Epidermal melanocyte (primary cell): ENCODE measurements at regions not wholly inside any gene's neighbourhood (a gene's known extent, or its start where the extent isn't known, plus 50 kb on each side); places are given as distances from the start of the nearest gene placed in this dataset.
"Not testable (repeated sequence)": the region's sequence is repeated elsewhere in the genome, so short reads cannot be mapped to it uniquely, and the experiment has no call there.

Experiments used
- DNase-seq: peaks from one replicate; pipeline ENCODE4 v3.0.0; 2011; ENCODE audit warnings: low spot score; ENCODE audit not compliant: insufficient read length

DNA sequence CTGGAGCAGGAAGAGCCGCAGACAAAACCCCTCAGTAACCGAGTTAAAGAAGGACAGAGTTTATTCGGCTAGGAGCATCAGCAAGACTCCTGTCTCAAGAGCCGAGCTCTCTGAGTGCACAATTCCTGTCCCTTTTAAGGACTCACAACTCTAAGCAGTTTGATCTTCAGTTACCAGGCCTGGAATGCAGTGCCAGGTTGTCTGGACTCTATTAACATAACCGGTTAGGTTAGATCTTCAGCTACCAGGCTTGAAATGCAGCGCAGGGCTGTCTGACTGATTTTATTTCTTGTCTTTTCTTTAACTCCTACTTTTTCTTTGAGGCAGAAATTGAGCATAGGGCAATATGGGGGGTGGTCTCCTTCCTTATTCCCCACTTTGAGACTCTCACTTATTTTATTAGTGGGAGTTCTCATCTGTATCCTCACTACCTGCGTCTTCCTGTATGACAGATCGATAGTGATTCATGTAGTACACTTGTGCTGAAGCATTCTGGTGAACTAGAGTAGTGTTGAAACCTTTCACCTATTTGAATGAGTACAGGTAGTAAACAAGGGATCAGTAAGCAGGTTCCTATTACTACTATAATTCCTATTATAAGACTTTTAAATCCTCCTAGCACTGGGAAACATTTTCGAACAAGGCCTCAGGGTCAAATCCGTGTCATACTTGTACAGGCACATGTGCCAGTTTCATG lies 325.0 kb downstream of the CGGBP1 start:
- no peak for DNase-seq

DNA sequence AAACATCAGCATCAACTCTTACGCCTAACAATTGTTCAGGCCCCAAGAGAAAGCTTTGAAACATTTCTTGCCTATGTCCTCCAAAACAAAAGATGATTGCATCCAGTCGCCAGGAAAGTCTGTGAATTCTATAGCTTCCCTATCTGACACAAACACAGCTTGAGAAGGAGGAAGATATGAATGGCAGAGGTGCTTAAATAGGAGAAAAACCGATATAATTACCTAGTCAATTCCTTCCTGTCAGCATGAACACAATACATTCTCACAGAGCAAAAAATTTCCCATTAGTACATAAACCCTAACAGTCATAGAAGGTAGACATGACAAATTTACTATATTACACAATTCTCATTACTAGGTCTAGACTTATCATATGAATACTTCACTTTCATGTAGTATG lies 326.5 kb downstream of the CGGBP1 start:
- DNase-seq: no peak

DNA sequence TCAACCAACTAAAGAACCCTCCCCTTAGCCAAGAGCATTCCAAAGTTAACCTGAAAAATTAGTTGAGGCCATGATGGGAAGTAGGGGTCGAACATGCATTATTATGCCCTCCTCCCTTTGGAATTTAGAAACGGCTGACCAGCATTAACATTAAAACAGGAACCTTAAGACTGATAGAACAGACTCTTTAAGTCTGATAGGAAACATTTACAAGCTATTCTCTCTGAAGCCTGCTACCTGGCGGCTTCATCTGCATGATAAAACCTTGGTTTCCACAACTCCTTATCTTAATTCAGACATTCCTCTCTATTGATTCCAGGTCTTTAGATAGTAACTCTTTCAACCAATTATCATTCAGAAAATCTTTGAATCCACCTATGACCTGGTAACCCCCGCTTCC lies 331.0 kb downstream of the CGGBP1 start:
- no peak for DNase-seq

DNA sequence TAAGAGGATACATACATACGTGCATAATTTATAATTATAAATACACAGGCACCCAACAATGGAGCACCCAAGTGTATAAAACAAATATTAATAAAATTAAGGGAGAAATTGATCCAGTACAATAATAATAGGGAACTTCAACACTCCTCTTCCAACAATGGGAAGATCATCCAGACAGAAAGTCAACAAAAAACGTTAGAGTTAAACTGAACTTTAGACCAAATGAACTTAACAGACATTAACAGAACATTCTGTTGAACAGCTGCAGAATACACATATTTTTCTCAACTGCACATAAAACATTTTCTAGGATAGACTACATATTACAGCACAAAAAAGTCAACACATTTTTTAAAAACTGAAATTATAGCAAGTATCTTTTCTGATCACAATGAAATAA lies 339.7 kb downstream of the CGGBP1 start:
- no peak for DNase-seq

DNA sequence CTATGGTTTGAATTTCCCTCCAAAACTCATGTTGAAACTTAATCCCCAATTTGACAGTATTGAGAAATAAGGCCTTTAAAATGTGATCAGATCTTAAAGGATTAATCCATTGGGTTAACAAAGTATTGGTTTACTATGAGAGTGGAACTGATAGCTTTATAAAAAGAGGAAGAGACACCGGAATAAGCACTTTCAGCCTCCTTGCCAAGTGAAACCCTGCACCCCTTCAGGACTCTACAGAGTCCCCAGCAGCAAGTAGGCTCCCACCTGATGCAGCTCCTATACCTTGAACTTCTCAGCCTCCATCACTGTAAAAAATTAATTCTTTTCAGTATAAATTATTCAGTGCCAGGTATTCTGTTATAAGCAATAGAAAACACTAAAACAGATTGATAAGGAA lies 348.3 kb downstream of the CGGBP1 start:
- DNase-seq: no peak

GRCh38 chr3:87710028-87710427 lies 348.8 kb downstream of the CGGBP1 start:
- no peak for DNase-seq

- DNase-seq: no peak
These were observed 352.6 kb downstream of the CGGBP1 start for GRCh38 chr3:87706176-87706575.

GRCh38 chr3:87702600-87702999 lies 356.2 kb downstream of the CGGBP1 start:
- no peak for DNase-seq

GRCh38 chr3:87696124-87697013 lies 362.4 kb downstream of the CGGBP1 start:
- no peak for DNase-seq

DNA sequence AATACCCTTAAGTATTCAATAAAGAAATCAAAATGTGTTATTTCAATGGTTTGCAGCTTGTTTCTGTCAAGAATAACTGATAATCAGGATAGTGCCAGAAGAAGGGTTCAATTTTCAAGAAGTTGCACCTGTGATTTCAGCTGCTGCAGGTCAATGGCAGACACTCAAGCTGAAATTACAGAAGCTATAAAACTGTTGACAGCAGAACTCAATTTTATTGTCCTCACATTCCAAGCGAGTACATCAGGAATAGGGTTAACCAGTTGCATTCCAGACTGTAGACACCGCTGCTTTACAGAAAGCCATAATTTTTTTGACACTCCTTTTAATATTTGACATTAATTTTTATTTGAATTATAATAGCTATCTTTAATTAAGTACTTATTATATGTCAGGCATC lies 364.1 kb downstream of the CGGBP1 start:
- no peak for DNase-seq

- no peak for DNase-seq
These were observed 367.7 kb downstream of the CGGBP1 start for GRCh38 chr3:87691109-87691508.

DNA sequence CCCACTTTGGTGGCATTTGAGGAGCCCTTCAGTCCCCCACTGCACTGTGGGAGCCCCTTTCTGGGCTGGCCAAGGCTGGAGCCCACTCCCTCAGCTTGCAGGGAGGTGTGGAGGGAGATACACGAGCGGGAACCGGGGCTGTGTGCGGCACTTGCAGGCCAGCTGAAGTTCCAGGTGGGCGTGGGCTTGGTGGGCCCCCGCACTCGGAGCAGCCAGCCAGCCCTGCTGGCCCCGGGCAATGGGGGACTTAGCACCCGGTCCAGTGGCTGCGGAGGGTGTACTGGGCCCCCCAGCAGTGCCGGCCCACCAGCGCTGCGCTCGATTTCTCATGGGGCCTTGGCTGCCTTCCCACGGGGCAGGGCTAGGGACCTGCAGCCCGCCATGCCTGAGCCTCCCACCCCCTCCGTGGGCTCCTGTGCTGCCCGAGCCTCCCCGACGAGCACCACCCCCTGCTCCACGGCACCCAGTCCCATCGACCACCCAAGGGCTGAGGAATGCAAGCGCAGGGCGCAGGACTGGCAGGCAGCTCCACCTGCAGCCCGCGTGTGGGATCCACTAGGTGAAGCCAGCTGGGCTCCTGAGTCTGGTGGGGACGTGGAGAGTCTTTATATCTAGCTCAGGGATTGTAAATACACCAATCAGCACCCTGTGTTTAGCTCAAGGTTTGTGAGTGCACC lies 379.7 kb downstream of the CGGBP1 start:
- DNase-seq: not testable (repeated sequence)

DNA sequence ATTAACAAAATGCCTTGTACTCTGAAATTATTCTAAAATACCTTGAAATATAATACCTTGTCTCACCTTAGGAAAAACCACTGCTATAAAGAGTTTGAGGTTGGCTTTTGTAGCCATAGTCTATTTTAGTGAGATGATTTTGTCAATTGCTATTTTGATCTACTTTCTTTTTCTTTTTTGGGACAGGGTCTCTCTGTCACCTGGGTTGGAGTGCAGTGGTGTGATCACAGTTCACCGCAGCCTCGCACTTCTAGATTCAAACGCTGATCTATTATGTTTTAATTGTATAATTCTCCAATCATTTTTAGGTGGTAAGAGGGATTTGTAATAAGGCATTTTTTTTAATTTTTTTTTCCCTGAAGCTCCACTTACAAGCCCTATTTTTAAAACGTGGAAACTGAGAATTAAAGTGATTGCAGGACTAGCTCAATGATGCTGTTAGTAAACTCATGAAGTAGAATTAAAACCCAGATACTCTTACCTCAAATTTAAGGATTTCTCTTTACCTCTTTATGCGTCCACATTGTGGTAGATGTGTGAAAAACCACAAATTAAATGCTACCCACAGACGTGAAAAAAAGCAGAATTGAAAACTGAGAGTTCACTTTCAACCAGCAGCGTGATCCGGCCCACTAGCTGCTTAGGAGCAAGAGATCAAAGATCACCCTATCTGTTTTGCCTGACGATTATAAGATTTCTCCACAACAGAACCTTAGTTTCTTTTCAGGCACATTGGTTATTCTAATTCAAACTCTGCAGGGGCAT lies 384.2 kb downstream of the CGGBP1 start:
- no peak for DNase-seq

GRCh38 chr3:87673132-87673531 lies 385.7 kb downstream of the CGGBP1 start:
- DNase-seq: no peak

- DNase-seq: no peak
These were observed 377.8 kb upstream of the POU1F1 start for GRCh38 chr3:87654184-87654583.

- not testable (repeated sequence) for DNase-seq
These were observed 376.8 kb upstream of the POU1F1 start for GRCh38 chr3:87653138-87653537.

DNA sequence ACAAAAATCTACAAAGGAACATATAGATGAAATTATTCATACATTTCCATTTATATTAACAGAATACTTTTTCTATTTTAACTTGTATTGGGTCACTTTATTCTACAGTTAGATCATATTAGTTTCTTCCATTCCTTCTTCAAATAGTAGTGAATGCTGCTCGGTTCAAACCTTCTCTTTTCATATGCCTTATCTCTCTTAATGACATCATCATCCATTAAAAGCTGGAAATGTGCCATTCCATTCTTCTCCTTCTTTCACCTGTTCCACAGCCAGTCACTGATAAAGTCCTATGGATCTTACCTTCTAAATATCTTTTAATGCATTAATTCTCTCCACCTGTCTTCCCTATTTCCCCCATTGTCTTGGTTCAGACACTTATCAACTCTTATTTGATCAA lies 358.0 kb upstream of the POU1F1 start:
- DNase-seq: no peak

GRCh38 chr3:87627316-87627715 lies 350.9 kb upstream of the POU1F1 start:
- no peak for DNase-seq

- no peak for DNase-seq
These were observed 350.2 kb upstream of the POU1F1 start for GRCh38 chr3:87626546-87626945.

GRCh38 chr3:87625876-87626275 lies 349.5 kb upstream of the POU1F1 start:
- no peak for DNase-seq

DNA sequence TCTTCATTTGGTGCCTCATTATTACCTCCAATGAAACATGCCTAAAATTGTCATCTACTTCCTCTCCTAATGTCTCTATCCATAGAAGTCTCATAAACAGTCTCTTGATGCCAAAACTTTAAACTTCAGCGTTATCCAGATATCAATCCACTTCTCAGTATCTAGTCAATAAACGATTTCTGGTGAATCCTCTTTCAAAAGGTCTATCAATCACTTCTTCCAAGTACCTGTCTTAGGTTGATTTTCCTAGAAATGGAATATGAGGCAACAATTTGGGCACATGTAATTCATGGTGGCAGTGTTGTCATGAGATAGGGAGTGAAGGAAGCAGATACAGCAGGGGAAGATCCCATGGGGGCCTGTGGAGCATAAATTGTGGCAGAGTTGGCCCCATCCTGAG lies 348.5 kb upstream of the POU1F1 start:
- no peak for DNase-seq
